Thyroid gland (tissue), 4 donors: ENCODE measurements at regions not wholly inside any gene's neighbourhood (a gene's known extent, or its start where the extent isn't known, plus 50 kb on each side); places are given as distances from the start of the nearest gene placed in this dataset.

Source experiments
- CTCF ChIP-seq, 6 experiments: fragments of 200-600 bp in 3 of 6; fragments of 450-650 bp in 3 of 6; sonication (generic) in 3 of 6; IDR thresholded peaks; one replicate each; pipeline ENCODE4 v1.5.1; 2016 to 2019; ENCODE audit warnings: antibody characterized with exemption in 6 of 6, mild to moderate bottlenecking in 2 of 6, inconsistent platforms in 1 of 6, moderate library complexity in 1 of 6
- POLR2A ChIP-seq, 2 donors: fragments of 450-650 bp; IDR thresholded peaks; one replicate each; pipeline ENCODE4 v1.6.1; 2017; ENCODE audit warnings: antibody characterized with exemption in 2 of 2, mild to moderate bottlenecking in 2 of 2, moderate library complexity in 1 of 2

GRCh38 chr20:50379991-50380696, 130.0 kb upstream of the PTPN1 start:
- TF ChIP-seq CTCF (IDR thresholded peaks at IDR 0.05) (no peak), POLR2A (IDR thresholded peaks at IDR 0.05) (no peak)
